ENCODE measurements at regions not wholly inside any gene's neighbourhood (a gene's known extent, or its start where the extent isn't known, plus 50 kb on each side); places are given as distances from the start of the nearest gene placed in this dataset.
"Not testable (repeated sequence)": the region's sequence is repeated elsewhere in the genome, so short reads cannot be mapped to it uniquely, and the experiment has no call there.

- Mint-ChIP-seq H3K36me3 (no peaks in the 10 kb centered on the region), H3K4me1 (ENCODE audit: low read depth) (no peaks in the 10 kb centered on the region), H3K27ac (no peak overlapping the region), H3K9me3 (ENCODE audit: low read depth) (peaks cover 4% of the 10 kb centered on the region), H3K27me3 (peaks cover 3% of the 10 kb centered on the region), H3K4me3 (no peak overlapping the region)
Measured at GRCh38 chr10:121324678-121325213, 273.5 kb downstream of the FGFR2 start.

- Mint-ChIP-seq H3K9me3 (ENCODE audit: low read depth) (peaks cover 4% of the 10 kb centered on the region), H3K27ac (no peak overlapping the region), H3K27me3 (peaks cover 3% of the 10 kb centered on the region), H3K36me3 (no peaks in the 10 kb centered on the region), H3K4me1 (ENCODE audit: low read depth) (no peaks in the 10 kb centered on the region), H3K4me3 (no peak overlapping the region)
Measured at GRCh38 chr10:121325490-121326231, 272.6 kb downstream of the FGFR2 start.

GRCh38 chr10:121326905-121327304 is 271.3 kb downstream of the FGFR2 start:
- H3K27ac Mint-ChIP-seq, result no peak overlapping the region
- no peaks in the 10 kb centered on the region for H3K36me3 Mint-ChIP-seq
- H3K9me3 Mint-ChIP-seq (ENCODE audit: low read depth), result no peaks in the 10 kb centered on the region
- H3K4me1 Mint-ChIP-seq (ENCODE audit: low read depth), result no peaks in the 10 kb centered on the region
- peaks cover 4% of the 10 kb centered on the region for H3K27me3 Mint-ChIP-seq
- H3K4me3 Mint-ChIP-seq, result no peak overlapping the region

GRCh38 chr10:121327727-121328126 is 270.5 kb downstream of the FGFR2 start:
- H3K9me3 Mint-ChIP-seq (ENCODE audit: low read depth), result no peaks in the 10 kb centered on the region
- no peaks in the 10 kb centered on the region for H3K36me3 Mint-ChIP-seq
- H3K27ac Mint-ChIP-seq, result no peak overlapping the region
- H3K4me1 Mint-ChIP-seq (ENCODE audit: low read depth), result no peaks in the 10 kb centered on the region
- H3K4me3 Mint-ChIP-seq, result no peak overlapping the region
- peaks cover 4% of the 10 kb centered on the region for H3K27me3 Mint-ChIP-seq

GRCh38 chr10:121329631-121330030 is 268.6 kb downstream of the FGFR2 start:
- H3K27me3 Mint-ChIP-seq; H3K27ac Mint-ChIP-seq; H3K36me3 Mint-ChIP-seq; H3K9me3 Mint-ChIP-seq (ENCODE audit: low read depth); H3K4me1 Mint-ChIP-seq (ENCODE audit: low read depth); H3K4me3 Mint-ChIP-seq: not testable (repeated sequence)

GRCh38 chr10:121330563-121330962 is 267.7 kb downstream of the FGFR2 start:
- Mint-ChIP-seq H3K4me1 (ENCODE audit: low read depth) (no peaks in the 10 kb centered on the region), H3K27ac (no peak overlapping the region), H3K27me3 (peaks cover 3% of the 10 kb centered on the region), H3K36me3 (no peaks in the 10 kb centered on the region), H3K4me3 (no peak overlapping the region), H3K9me3 (ENCODE audit: low read depth) (no peaks in the 10 kb centered on the region)

- Mint-ChIP-seq H3K36me3 (no peaks in the 10 kb centered on the region), H3K9me3 (ENCODE audit: low read depth) (no peaks in the 10 kb centered on the region), H3K27ac (no peak overlapping the region), H3K4me3 (no peak overlapping the region), H3K27me3 (peaks cover 3% of the 10 kb centered on the region), H3K4me1 (ENCODE audit: low read depth) (no peaks in the 10 kb centered on the region)
Measured at GRCh38 chr10:121332353-121332752, 265.9 kb downstream of the FGFR2 start.

- Mint-ChIP-seq H3K9me3 (ENCODE audit: low read depth) (no peaks in the 10 kb centered on the region), H3K4me3 (no peak overlapping the region), H3K27me3 (peaks cover 3% of the 10 kb centered on the region), H3K36me3 (no peaks in the 10 kb centered on the region), H3K4me1 (ENCODE audit: low read depth) (no peaks in the 10 kb centered on the region), H3K27ac (no peak overlapping the region)
Measured at GRCh38 chr10:121332829-121333765, 265.1 kb downstream of the FGFR2 start.

GRCh38 chr10:121335386-121335925 is 262.8 kb downstream of the FGFR2 start:
- Mint-ChIP-seq H3K27ac (no peak overlapping the region), H3K9me3 (ENCODE audit: low read depth) (no peaks in the 10 kb centered on the region), H3K36me3 (no peaks in the 10 kb centered on the region), H3K27me3 (peaks cover 3% of the 10 kb centered on the region), H3K4me1 (ENCODE audit: low read depth) (no peaks in the 10 kb centered on the region), H3K4me3 (no peak overlapping the region)

- Mint-ChIP-seq H3K36me3 (no peaks in the 10 kb centered on the region), H3K9me3 (ENCODE audit: low read depth) (no peaks in the 10 kb centered on the region), H3K4me3 (no peak overlapping the region), H3K4me1 (ENCODE audit: low read depth) (no peaks in the 10 kb centered on the region), H3K27ac (no peak overlapping the region), H3K27me3 (no peaks in the 10 kb centered on the region)
Measured at GRCh38 chr10:121337427-121337826, 260.8 kb downstream of the FGFR2 start.

GRCh38 chr10:121338206-121338980 is 259.9 kb downstream of the FGFR2 start:
- no peaks in the 10 kb centered on the region for H3K36me3 Mint-ChIP-seq
- no peaks in the 10 kb centered on the region for H3K4me1 Mint-ChIP-seq (ENCODE audit: low read depth)
- no peak overlapping the region for H3K4me3 Mint-ChIP-seq
- H3K9me3 Mint-ChIP-seq (ENCODE audit: low read depth), result no peaks in the 10 kb centered on the region
- no peaks in the 10 kb centered on the region for H3K27me3 Mint-ChIP-seq
- no peak overlapping the region for H3K27ac Mint-ChIP-seq

GRCh38 chr10:121339114-121339513 is 259.1 kb downstream of the FGFR2 start:
- H3K4me3 Mint-ChIP-seq, result no peak overlapping the region
- no peaks in the 10 kb centered on the region for H3K9me3 Mint-ChIP-seq (ENCODE audit: low read depth)
- H3K27me3 Mint-ChIP-seq, result no peaks in the 10 kb centered on the region
- no peak overlapping the region for H3K27ac Mint-ChIP-seq
- no peaks in the 10 kb centered on the region for H3K4me1 Mint-ChIP-seq (ENCODE audit: low read depth)
- H3K36me3 Mint-ChIP-seq, result no peaks in the 10 kb centered on the region

GRCh38 chr10:121340271-121340831 is 257.9 kb downstream of the FGFR2 start:
- Mint-ChIP-seq H3K4me1 (ENCODE audit: low read depth) (no peaks in the 10 kb centered on the region), H3K4me3 (no peak overlapping the region), H3K36me3 (no peaks in the 10 kb centered on the region), H3K27ac (no peak overlapping the region), H3K27me3 (no peaks in the 10 kb centered on the region), H3K9me3 (ENCODE audit: low read depth) (no peaks in the 10 kb centered on the region)

GRCh38 chr10:121351540-121351939 is 246.7 kb downstream of the FGFR2 start:
- no peaks in the 10 kb centered on the region for H3K36me3 Mint-ChIP-seq
- H3K4me3 Mint-ChIP-seq, result no peak overlapping the region
- no peaks in the 10 kb centered on the region for H3K9me3 Mint-ChIP-seq (ENCODE audit: low read depth)
- H3K4me1 Mint-ChIP-seq (ENCODE audit: low read depth), result no peaks in the 10 kb centered on the region
- peaks cover 2% of the 10 kb centered on the region for H3K27me3 Mint-ChIP-seq
- no peak overlapping the region for H3K27ac Mint-ChIP-seq
